GM23338 (cell line): ENCODE measurements at regions not wholly inside any gene's neighbourhood (a gene's known extent, or its start where the extent isn't known, plus 50 kb on each side); places are given as distances from the start of the nearest gene placed in this dataset.

Experiments
- ATAC-seq: fragments of 200-7000 bp; cut with Tn5 transposase; 3 replicates; pipeline ENCODE4 v1.9.1; 2020
- DNase-seq: peaks from one replicate; pipeline ENCODE4 v3.0.0-alpha.2; 2015; ENCODE audit warnings: low spot score
- H2AFZ ChIP-seq: fragments of 200-600 bp; sonication (generic); 2 replicates; pipeline ENCODE4 v1.8.0; 2016; ENCODE audit warnings: antibody characterized with exemption, mild to moderate bottlenecking, moderate library complexity
- H3F3A ChIP-seq: fragments of 200-600 bp; sonication (generic); replicated peaks from 2 replicates; pipeline ENCODE4 v1.8.0; 2017; ENCODE audit warnings: antibody characterized with exemption, mixed run types, low read depth
- H3K27ac ChIP-seq: fragments of 200-600 bp; sonication (generic); 2 replicates; pipeline ENCODE4 v1.6.1; 2016; ENCODE audit warnings: low read depth
- H3K27me3 ChIP-seq: fragments of 200-600 bp; sonication (generic); 2 replicates; pipeline ENCODE4 v1.8.0; 2016; ENCODE audit warnings: mild to moderate bottlenecking, mixed run types, moderate library complexity; ENCODE audit not compliant: insufficient read depth
- H3K36me3 ChIP-seq: fragments of 200-600 bp; sonication (generic); 2 replicates; pipeline ENCODE4 v1.8.0; 2016; ENCODE audit warnings: mild to moderate bottlenecking; ENCODE audit not compliant: insufficient read depth
- H3K4me1 ChIP-seq: fragments of 200-600 bp; sonication (generic); 2 replicates; pipeline ENCODE4 v1.8.0; 2016; ENCODE audit warnings: mild to moderate bottlenecking, moderate library complexity; ENCODE audit not compliant: insufficient read depth
- H3K4me2 ChIP-seq: fragments of 200-600 bp; sonication (generic); 2 replicates; pipeline ENCODE4 v1.7.1; 2017; ENCODE audit warnings: mixed run types
- H3K4me3 ChIP-seq: fragments of 200-600 bp; sonication (generic); 2 replicates; pipeline ENCODE4 v1.6.1; 2016; ENCODE audit warnings: mixed run types
- H3K79me2 ChIP-seq: fragments of 200-600 bp; sonication (generic); replicated peaks from 2 replicates; pipeline ENCODE4 v1.8.0; 2017; ENCODE audit warnings: mild to moderate bottlenecking; ENCODE audit not compliant: insufficient read depth
- H3K9me2 ChIP-seq: fragments of 200-600 bp; sonication (generic); 2 replicates; pipeline ENCODE4 v1.8.0; 2017; ENCODE audit not compliant: insufficient read depth
- H4K20me1 ChIP-seq: fragments of 200-600 bp; sonication (generic); replicated peaks from 2 replicates; pipeline ENCODE4 v1.8.0; 2017; ENCODE audit warnings: mild to moderate bottlenecking; ENCODE audit not compliant: insufficient read depth
- H3K27ac Mint-ChIP-seq: 2 replicates; pipeline ENCODE4 v1.8.0; 2020; ENCODE audit warnings: inconsistent platforms, mild to moderate bottlenecking, moderate library complexity, mixed read lengths
- H3K27me3 Mint-ChIP-seq: 3 replicates; pipeline ENCODE4 v1.8.0; 2022; ENCODE audit warnings: low read depth, mild to moderate bottlenecking, moderate library complexity, mixed read lengths, inconsistent platforms; ENCODE audit not compliant: insufficient read depth, poor library complexity
- H3K36me3 Mint-ChIP-seq: 3 replicates; pipeline ENCODE4 v1.8.0; 2021; ENCODE audit warnings: low read depth, mild to moderate bottlenecking, inconsistent platforms, moderate library complexity, mixed read lengths
- H3K4me1 Mint-ChIP-seq: 3 replicates; pipeline ENCODE4 v1.8.0; 2020; ENCODE audit warnings: mild to moderate bottlenecking, inconsistent platforms, mixed read lengths
- H3K4me3 Mint-ChIP-seq: 3 replicates; pipeline ENCODE4 v1.8.0; 2021; ENCODE audit warnings: moderate library complexity, mild to moderate bottlenecking, inconsistent platforms, mixed read lengths
- H3K9me3 Mint-ChIP-seq: 3 replicates; pipeline ENCODE4 v1.8.0; 2020; ENCODE audit warnings: moderate library complexity, mild to moderate bottlenecking, inconsistent platforms, mixed read lengths
- CREB1 ChIP-seq: fragments of 250-450 bp; sonication (Bioruptor Pico); IDR thresholded peaks from 2 replicates; pipeline ENCODE4 v1.5.0; 2020; ENCODE audit warnings: low read depth, mild to moderate bottlenecking, moderate library complexity
- CTCF ChIP-seq, 2 experiments: fragments of 200-600 bp in 1 of 2; sonication (generic) in 1 of 2; conservative IDR thresholded peaks; 2 replicates each; pipeline versions ENCODE4 v1.5.1 to v1.6.1; 2016 to 2017; ENCODE audit warnings: antibody characterized with exemption in 2 of 2, low read depth in 2 of 2, mild to moderate bottlenecking in 2 of 2, moderate library complexity in 1 of 2
- EZH2 ChIP-seq: fragments of 200-600 bp; sonication (generic); IDR thresholded peaks from one replicate; pipeline ENCODE4 v1.8.0; 2017; ENCODE audit warnings: antibody characterized with exemption, mild to moderate bottlenecking, low read depth; ENCODE audit not compliant: unreplicated experiment
- EZH2phosphoT487 ChIP-seq: fragments of 200-600 bp; sonication (generic); IDR thresholded peaks from one replicate; pipeline ENCODE4 v1.8.1; 2018; ENCODE audit warnings: antibody characterized with exemption; ENCODE audit not compliant: unreplicated experiment
- JUNB ChIP-seq: IDR thresholded peaks from one replicate; pipeline ENCODE4 v1.6.1; 2016; ENCODE audit warnings: antibody characterized with exemption; ENCODE audit not compliant: unreplicated experiment
- NANOG ChIP-seq: IDR thresholded peaks from 2 replicates; pipeline ENCODE4 v1.6.1; 2016; ENCODE audit warnings: antibody characterized with exemption, borderline replicate concordance
- REST ChIP-seq: IDR thresholded peaks from one replicate; pipeline ENCODE4 v1.6.1; 2018; ENCODE audit warnings: antibody characterized with exemption; ENCODE audit not compliant: unreplicated experiment
- ZNF114 ChIP-seq: fragments of 250-450 bp; sonication (Bioruptor Pico); IDR thresholded peaks from 2 replicates; pipeline ENCODE4 v1.5.0; 2020; ENCODE audit warnings: mild to moderate bottlenecking, moderate library complexity

- H3K4me1 Mint-ChIP-seq, result peaks cover 25% of the 10 kb centered on the region
- Histone ChIP-seq H3K4me2 (no peak overlapping the region), H3K27ac (no peak overlapping the region), H4K20me1 (no peaks in the 10 kb centered on the region), H3K79me2 (no peaks in the 10 kb centered on the region), H3K4me3 (no peak overlapping the region), H3K36me3 (no peaks in the 10 kb centered on the region), H3K9me2 (peaks cover 12% of the 10 kb centered on the region), H3F3A (no peaks in the 10 kb centered on the region), H3K4me1 (peaks cover 3% of the 10 kb centered on the region; the same call in 1 of the 2 replicates), H3K27me3 (no peaks in the 10 kb centered on the region), H2AFZ (peak overlapping the region; percentile 97)
- DNase-seq (no peak), ATAC-seq (peak; percentile 71)
- TF ChIP-seq ZNF114, result no peak
- no peak for TF ChIP-seq JUNB
- TF ChIP-seq EZH2phosphoT487, result no peak
- no peak for TF ChIP-seq CTCF (conservative IDR thresholded peaks at IDR 0.05; ENCODE audit: low read depth in 2 of 2)
- no peak for TF ChIP-seq EZH2
- no peak for TF ChIP-seq NANOG
- peaks cover 3% of the 10 kb centered on the region for H3K27me3 Mint-ChIP-seq
- H3K9me3 Mint-ChIP-seq, result no peaks in the 10 kb centered on the region
- H3K4me3 Mint-ChIP-seq, result no peak overlapping the region
- H3K27ac Mint-ChIP-seq, result no peak overlapping the region
- H3K36me3 Mint-ChIP-seq, result no peaks in the 10 kb centered on the region
Measured at GRCh38 chr1:58982259-58982998, 198.6 kb upstream of the JUN start.

- no peaks in the 10 kb centered on the region for H3K36me3 ChIP-seq
- Mint-ChIP-seq H3K36me3 (no peaks in the 10 kb centered on the region), H3K27me3 (peaks cover 3% of the 10 kb centered on the region), H3K4me1 (peaks cover 25% of the 10 kb centered on the region), H3K4me3 (no peak overlapping the region), H3K27ac (no peak overlapping the region; the same call in 1 of the 2 replicates), H3K9me3 (no peaks in the 10 kb centered on the region)
- no peak overlapping the region for H3K4me3 ChIP-seq
- H3K4me1 ChIP-seq, result peaks cover 3% of the 10 kb centered on the region; the same call in 1 of the 2 replicates
- DNase-seq, result no peak
- TF ChIP-seq CREB1 (CRISPR knock-in tag), result no peak
- TF ChIP-seq NANOG, result no peak
- TF ChIP-seq ZNF114, result no peak
- no peak overlapping the region for H3K27ac ChIP-seq
- H4K20me1 ChIP-seq, result no peaks in the 10 kb centered on the region
- H2AFZ ChIP-seq, result no peak overlapping the region
- no peaks in the 10 kb centered on the region for H3K79me2 ChIP-seq
- no peak for ATAC-seq
- peaks cover 19% of the 10 kb centered on the region for H3K9me2 ChIP-seq
- no peaks in the 10 kb centered on the region for H3K27me3 ChIP-seq
- no peaks in the 10 kb centered on the region for H3F3A ChIP-seq
- H3K4me2 ChIP-seq, result no peak overlapping the region
Measured at GRCh38 chr1:58983162-58983561, 199.3 kb upstream of the JUN start.

GRCh38 chr1:58983633-58984245 lies 199.9 kb upstream of the JUN start:
- no peaks in the 10 kb centered on the region for H3K36me3 ChIP-seq
- H3K27ac ChIP-seq, result no peak overlapping the region
- Mint-ChIP-seq H3K9me3 (no peaks in the 10 kb centered on the region), H3K4me1 (peaks cover 25% of the 10 kb centered on the region), H3K27ac (no peak overlapping the region; the same call in 1 of the 2 replicates), H3K36me3 (no peaks in the 10 kb centered on the region), H3K27me3 (peaks cover 3% of the 10 kb centered on the region), H3K4me3 (no peak overlapping the region)
- H3K27me3 ChIP-seq, result no peaks in the 10 kb centered on the region
- H3K4me3 ChIP-seq, result no peak overlapping the region
- no peak overlapping the region for H3K4me2 ChIP-seq
- DNase-seq (no peak), ATAC-seq (no peak)
- H3F3A ChIP-seq, result no peaks in the 10 kb centered on the region
- H3K79me2 ChIP-seq, result no peaks in the 10 kb centered on the region
- TF ChIP-seq REST (no peak), JUNB (no peak)
- peaks cover 20% of the 10 kb centered on the region for H3K9me2 ChIP-seq
- no peaks in the 10 kb centered on the region for H4K20me1 ChIP-seq
- H2AFZ ChIP-seq, result no peak overlapping the region; the same call in 1 of the 2 replicates
- H3K4me1 ChIP-seq, result peaks cover 3% of the 10 kb centered on the region; the same call in 1 of the 2 replicates
